ENCODE measurements at regions not wholly inside any gene's neighbourhood (a gene's known extent, or its start where the extent isn't known, plus 50 kb on each side); places are given as distances from the start of the nearest gene placed in this dataset.

- DNase-seq (ENCODE audit: low read depth in 3 of 3, low spot score in 2 of 3): no peak
Observed at GRCh38 chr4:41426539-41426938, 111.4 kb upstream of the LIMCH1 start.

GRCh38 chr4:41427306-41427882 is 110.6 kb upstream of the LIMCH1 start:
- DNase-seq (ENCODE audit: low read depth in 3 of 3, low spot score in 2 of 3): peak in 2 of 3 donors; percentile 32 to 45

GRCh38 chr4:41427931-41428600 is 109.9 kb upstream of the LIMCH1 start:
- no peak for DNase-seq (ENCODE audit: low read depth in 3 of 3, low spot score in 2 of 3)

GRCh38 chr4:41428601-41429279 is 109.2 kb upstream of the LIMCH1 start:
- DNase-seq (ENCODE audit: low read depth in 3 of 3, low spot score in 2 of 3): no peak

GRCh38 chr4:41429280-41429669 is 108.7 kb upstream of the LIMCH1 start:
- no peak for DNase-seq (ENCODE audit: low read depth in 3 of 3, low spot score in 2 of 3)

GRCh38 chr4:41430792-41431191 is 107.2 kb upstream of the LIMCH1 start:
- DNase-seq (ENCODE audit: low read depth in 3 of 3, low spot score in 2 of 3): no peak

GRCh38 chr4:41431276-41431675 is 106.7 kb upstream of the LIMCH1 start:
- DNase-seq (ENCODE audit: low read depth in 3 of 3, low spot score in 2 of 3): no peak

GRCh38 chr4:41432219-41432618 is 105.7 kb upstream of the LIMCH1 start:
- no peak for DNase-seq (ENCODE audit: low read depth in 3 of 3, low spot score in 2 of 3)

GRCh38 chr4:41432881-41433280 is 105.1 kb upstream of the LIMCH1 start:
- no peak for DNase-seq (ENCODE audit: low read depth in 3 of 3, low spot score in 2 of 3)

GRCh38 chr4:41433361-41433760 is 104.6 kb upstream of the LIMCH1 start:
- DNase-seq (ENCODE audit: low read depth in 3 of 3, low spot score in 2 of 3): no peak

- no peak for DNase-seq (ENCODE audit: low read depth in 3 of 3, low spot score in 2 of 3)
Observed at GRCh38 chr4:41435510-41435909, 102.4 kb upstream of the LIMCH1 start.

GRCh38 chr4:41436419-41436818 is 101.5 kb upstream of the LIMCH1 start:
- no peak for DNase-seq (ENCODE audit: low read depth in 3 of 3, low spot score in 2 of 3)

GRCh38 chr4:41437111-41437536 is 100.8 kb upstream of the LIMCH1 start:
- DNase-seq (ENCODE audit: low read depth in 3 of 3, low spot score in 2 of 3): peak in 2 of 3 donors; percentile 49 to 56

- no peak for DNase-seq (ENCODE audit: low read depth in 3 of 3, low spot score in 2 of 3)
Observed at GRCh38 chr4:41438931-41439297, 99.0 kb upstream of the LIMCH1 start.

- DNase-seq (ENCODE audit: low read depth in 3 of 3, low spot score in 2 of 3): no peak
Observed at GRCh38 chr4:41442810-41443209, 95.1 kb upstream of the LIMCH1 start.

- no peak for DNase-seq (ENCODE audit: low read depth in 3 of 3, low spot score in 2 of 3)
Observed at GRCh38 chr4:41443340-41444079, 94.4 kb upstream of the LIMCH1 start.

- DNase-seq (ENCODE audit: low read depth in 3 of 3, low spot score in 2 of 3): no peak
Observed at GRCh38 chr4:41446391-41446790, 91.6 kb upstream of the LIMCH1 start.

GRCh38 chr4:41446981-41447725 is 90.8 kb upstream of the LIMCH1 start:
- no peak for DNase-seq (ENCODE audit: low read depth in 3 of 3, low spot score in 2 of 3)

- no peak for DNase-seq (ENCODE audit: low read depth in 3 of 3, low spot score in 2 of 3)
Observed at GRCh38 chr4:41448934-41449333, 89.0 kb upstream of the LIMCH1 start.

- no peak for DNase-seq (ENCODE audit: low read depth in 3 of 3, low spot score in 2 of 3)
Observed at GRCh38 chr4:41451961-41452360, 86.0 kb upstream of the LIMCH1 start.

Measured in right renal cortex interstitium (tissue), 3 donors.